Kidney epithelial cell (primary cell): ENCODE measurements at regions not wholly inside any gene's neighbourhood (a gene's known extent, or its start where the extent isn't known, plus 50 kb on each side); places are given as distances from the start of the nearest gene placed in this dataset.
A peak's percentile ranks its signal among the peaks of the same experiment; 100 is the strongest.
"Not testable (repeated sequence)": the region's sequence is repeated elsewhere in the genome, so short reads cannot be mapped to it uniquely, and the experiment has no call there.

ENCODE experiments used
- DNase-seq: peaks from one replicate; pipeline ENCODE4 v3.0.0-alpha.2; 2010; ENCODE audit warnings: low read depth
- H3K27me3 ChIP-seq: 2 replicates; pipeline ENCODE4 v1.6.0; 2011; ENCODE audit warnings: low read length; ENCODE audit not compliant: control insufficient read depth, insufficient read depth
- H3K36me3 ChIP-seq: 2 replicates; pipeline ENCODE4 v1.5.1; 2011; ENCODE audit warnings: low read length; ENCODE audit not compliant: control insufficient read depth, insufficient read depth
- H3K4me3 ChIP-seq: 2 replicates; pipeline ENCODE4 v1.5.1; 2011; ENCODE audit warnings: low read depth, mild to moderate bottlenecking, control low read depth, low read length
- TF ChIP-seq, protein P1 (sequence below): IDR thresholded peaks from 2 replicates; pipeline ENCODE4 v1.5.1; 2011; ENCODE audit warnings: mild to moderate bottlenecking, moderate library complexity, low read length, control low read depth, inconsistent platforms; ENCODE audit not compliant: insufficient read depth, poor library complexity, severe bottlenecking

DNA sequence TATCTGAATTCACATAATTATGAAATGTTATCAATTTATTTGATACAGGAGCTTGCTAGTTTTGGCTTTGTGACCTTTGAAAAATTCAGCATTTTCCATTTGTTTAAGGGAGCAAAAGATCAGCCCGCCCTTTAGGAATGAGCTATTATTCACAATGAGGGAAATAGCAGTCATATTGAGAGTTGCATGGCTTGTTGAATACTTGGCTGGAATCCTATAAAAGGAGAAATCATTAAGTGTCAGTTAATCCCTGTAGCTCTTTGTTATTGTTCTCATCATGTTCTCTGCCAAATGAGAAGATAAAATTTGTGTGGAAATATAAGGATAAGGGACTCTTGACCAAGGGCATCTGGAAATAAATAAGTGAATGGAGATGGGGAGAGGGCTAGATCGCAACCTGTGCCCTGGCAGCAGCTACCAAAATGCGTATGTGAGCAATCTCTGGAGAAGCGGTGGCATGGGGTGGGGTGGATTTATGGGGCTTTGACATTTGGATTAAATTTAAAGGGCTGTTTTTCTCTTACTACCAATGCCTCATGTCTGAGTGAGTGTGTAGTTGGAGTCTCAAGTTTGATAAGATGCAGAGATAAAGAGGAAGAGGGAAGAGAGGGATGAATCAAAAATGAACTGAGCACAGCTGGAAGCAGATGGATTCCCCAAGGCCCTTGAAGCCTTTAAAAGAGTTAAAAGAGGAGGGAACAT lies 237.6 kb downstream of the NNT start:
- TF ChIP-seq, protein P1, sequence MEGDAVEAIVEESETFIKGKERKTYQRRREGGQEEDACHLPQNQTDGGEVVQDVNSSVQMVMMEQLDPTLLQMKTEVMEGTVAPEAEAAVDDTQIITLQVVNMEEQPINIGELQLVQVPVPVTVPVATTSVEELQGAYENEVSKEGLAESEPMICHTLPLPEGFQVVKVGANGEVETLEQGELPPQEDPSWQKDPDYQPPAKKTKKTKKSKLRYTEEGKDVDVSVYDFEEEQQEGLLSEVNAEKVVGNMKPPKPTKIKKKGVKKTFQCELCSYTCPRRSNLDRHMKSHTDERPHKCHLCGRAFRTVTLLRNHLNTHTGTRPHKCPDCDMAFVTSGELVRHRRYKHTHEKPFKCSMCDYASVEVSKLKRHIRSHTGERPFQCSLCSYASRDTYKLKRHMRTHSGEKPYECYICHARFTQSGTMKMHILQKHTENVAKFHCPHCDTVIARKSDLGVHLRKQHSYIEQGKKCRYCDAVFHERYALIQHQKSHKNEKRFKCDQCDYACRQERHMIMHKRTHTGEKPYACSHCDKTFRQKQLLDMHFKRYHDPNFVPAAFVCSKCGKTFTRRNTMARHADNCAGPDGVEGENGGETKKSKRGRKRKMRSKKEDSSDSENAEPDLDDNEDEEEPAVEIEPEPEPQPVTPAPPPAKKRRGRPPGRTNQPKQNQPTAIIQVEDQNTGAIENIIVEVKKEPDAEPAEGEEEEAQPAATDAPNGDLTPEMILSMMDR, result no peak
- Histone ChIP-seq H3K36me3 (no peaks in the 10 kb centered on the region), H3K27me3 (no peaks in the 10 kb centered on the region), H3K4me3 (no peak overlapping the region)
- no peak for DNase-seq

- Histone ChIP-seq H3K4me3 (no peak overlapping the region), H3K36me3 (no peaks in the 10 kb centered on the region), H3K27me3 (no peaks in the 10 kb centered on the region)
- TF ChIP-seq, protein P1, result no peak
- peak; percentile 26 for DNase-seq
Measured at GRCh38 chr5:43839218-43839617, 236.2 kb downstream of the NNT start.

GRCh38 chr5:43837996-43838395 lies 235.0 kb downstream of the NNT start:
- no peak for DNase-seq
- no peaks in the 10 kb centered on the region for H3K27me3 ChIP-seq
- no peaks in the 10 kb centered on the region for H3K36me3 ChIP-seq
- TF ChIP-seq, protein P1, result no peak
- H3K4me3 ChIP-seq, result no peak overlapping the region

DNA sequence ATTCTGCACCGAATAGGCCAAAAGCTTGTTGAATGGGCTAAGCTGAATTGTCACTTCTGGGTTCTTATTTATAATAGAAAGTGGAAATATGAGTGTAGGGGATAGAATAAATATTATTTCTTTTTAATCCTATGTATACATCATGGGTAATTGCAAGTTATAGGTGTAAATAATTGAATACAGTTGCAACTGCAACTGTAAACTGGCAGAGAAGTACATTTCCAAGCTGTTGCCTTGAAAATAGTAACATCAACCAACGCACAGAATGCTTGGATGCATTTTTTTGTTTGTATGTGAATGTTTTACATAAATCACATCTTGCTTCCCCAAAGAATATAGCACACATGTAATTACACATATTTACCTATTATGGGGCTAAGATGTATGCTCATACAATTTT lies 234.1 kb downstream of the NNT start:
- no peak overlapping the region for H3K4me3 ChIP-seq
- no peaks in the 10 kb centered on the region for H3K36me3 ChIP-seq
- TF ChIP-seq, protein P1, result no peak
- DNase-seq, result no peak
- H3K27me3 ChIP-seq, result no peaks in the 10 kb centered on the region

DNA sequence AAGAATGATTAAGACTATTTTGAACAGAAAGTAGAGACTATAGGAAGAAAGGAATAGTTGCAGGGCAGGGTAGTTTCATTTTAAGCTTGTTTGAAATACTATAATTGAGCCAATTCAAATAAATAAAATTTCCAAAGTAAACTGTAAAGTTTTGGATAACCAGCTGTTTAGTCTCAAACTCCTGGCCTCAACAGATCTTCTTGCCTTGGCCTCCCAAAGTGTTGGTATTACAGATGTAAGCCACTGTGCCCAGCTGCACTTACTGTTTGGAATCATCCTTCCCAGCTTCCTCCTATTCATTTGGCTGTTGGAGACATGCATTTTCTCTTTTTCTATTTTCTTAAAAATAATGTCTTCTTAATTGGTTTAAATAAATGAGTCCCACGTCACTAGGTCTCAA lies 231.0 kb downstream of the NNT start:
- Histone ChIP-seq H3K27me3 (no peaks in the 10 kb centered on the region), H3K4me3 (no peak overlapping the region), H3K36me3 (no peaks in the 10 kb centered on the region)
- no peak for DNase-seq
- TF ChIP-seq, protein P1, result no peak

GRCh38 chr5:43824325-43824964 lies 221.5 kb downstream of the NNT start:
- DNase-seq, H3K27me3 ChIP-seq, H3K36me3 ChIP-seq, H3K4me3 ChIP-seq: not testable (repeated sequence)

DNA sequence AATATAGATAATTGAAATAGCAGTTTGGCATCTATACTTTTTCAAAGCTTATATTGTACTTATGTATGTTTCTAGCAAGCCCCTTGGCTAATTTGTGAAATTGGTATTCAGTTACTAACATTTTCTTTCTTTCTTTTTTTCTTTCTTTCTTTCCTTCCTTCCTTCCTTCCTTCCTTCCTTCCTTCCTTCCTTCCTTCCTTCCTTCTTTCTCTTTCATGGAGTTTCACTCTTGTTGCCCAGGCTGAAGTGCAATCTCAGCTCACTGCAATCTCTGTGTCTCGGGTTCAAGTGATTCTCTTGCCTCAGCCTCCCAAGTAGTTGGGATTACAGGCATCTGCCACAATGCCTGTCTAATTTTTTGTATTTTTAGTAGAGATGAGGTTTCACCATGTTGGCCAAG lies 215.4 kb downstream of the NNT start:
- DNase-seq, result not testable (repeated sequence)

More for the DNA sequence above, 215.4 kb downstream of the NNT start:
- not testable (repeated sequence) for H3K27me3 ChIP-seq, H3K4me3 ChIP-seq, H3K36me3 ChIP-seq
